PFSK-1 (cell line): ENCODE measurements at regions not wholly inside any gene's neighbourhood (a gene's known extent, or its start where the extent isn't known, plus 50 kb on each side); places are given as distances from the start of the nearest gene placed in this dataset.

ENCODE experiments used
- POLR2AphosphoS5 ChIP-seq: IDR thresholded peaks from 2 replicates; pipeline ENCODE4 v1.6.1; 2012; ENCODE audit warnings: low read depth, mild to moderate bottlenecking, control low read depth, low read length, moderate library complexity
- SIN3A ChIP-seq: IDR thresholded peaks from 2 replicates; pipeline ENCODE4 v1.6.1; 2012; ENCODE audit warnings: mild to moderate bottlenecking, low read length, moderate library complexity, borderline replicate concordance; ENCODE audit not compliant: insufficient read depth
- TAF1 ChIP-seq: IDR thresholded peaks from 2 replicates; pipeline ENCODE4 v1.6.1; 2012; ENCODE audit warnings: low read length, control low read depth, borderline replicate concordance; ENCODE audit not compliant: insufficient read depth
- TF ChIP-seq, protein P1 (sequence below), 2 experiments: IDR thresholded peaks; 2 replicates each; pipeline versions ENCODE4 v1.6.1 to v1.8.0; 2011 to 2012; ENCODE audit warnings: low read depth in 2 of 2, low read length in 2 of 2, control low read depth in 1 of 2, inconsistent platforms in 1 of 2, mild to moderate bottlenecking in 1 of 2, moderate library complexity in 1 of 2; ENCODE audit not compliant: insufficient read depth in 1 of 2

GRCh38 chr4:3648731-3649130 is 116.5 kb upstream of the LRPAP1 start:
- TF ChIP-seq SIN3A (no peak), TAF1 (no peak), POLR2AphosphoS5 (no peak)
- TF ChIP-seq, protein P1, sequence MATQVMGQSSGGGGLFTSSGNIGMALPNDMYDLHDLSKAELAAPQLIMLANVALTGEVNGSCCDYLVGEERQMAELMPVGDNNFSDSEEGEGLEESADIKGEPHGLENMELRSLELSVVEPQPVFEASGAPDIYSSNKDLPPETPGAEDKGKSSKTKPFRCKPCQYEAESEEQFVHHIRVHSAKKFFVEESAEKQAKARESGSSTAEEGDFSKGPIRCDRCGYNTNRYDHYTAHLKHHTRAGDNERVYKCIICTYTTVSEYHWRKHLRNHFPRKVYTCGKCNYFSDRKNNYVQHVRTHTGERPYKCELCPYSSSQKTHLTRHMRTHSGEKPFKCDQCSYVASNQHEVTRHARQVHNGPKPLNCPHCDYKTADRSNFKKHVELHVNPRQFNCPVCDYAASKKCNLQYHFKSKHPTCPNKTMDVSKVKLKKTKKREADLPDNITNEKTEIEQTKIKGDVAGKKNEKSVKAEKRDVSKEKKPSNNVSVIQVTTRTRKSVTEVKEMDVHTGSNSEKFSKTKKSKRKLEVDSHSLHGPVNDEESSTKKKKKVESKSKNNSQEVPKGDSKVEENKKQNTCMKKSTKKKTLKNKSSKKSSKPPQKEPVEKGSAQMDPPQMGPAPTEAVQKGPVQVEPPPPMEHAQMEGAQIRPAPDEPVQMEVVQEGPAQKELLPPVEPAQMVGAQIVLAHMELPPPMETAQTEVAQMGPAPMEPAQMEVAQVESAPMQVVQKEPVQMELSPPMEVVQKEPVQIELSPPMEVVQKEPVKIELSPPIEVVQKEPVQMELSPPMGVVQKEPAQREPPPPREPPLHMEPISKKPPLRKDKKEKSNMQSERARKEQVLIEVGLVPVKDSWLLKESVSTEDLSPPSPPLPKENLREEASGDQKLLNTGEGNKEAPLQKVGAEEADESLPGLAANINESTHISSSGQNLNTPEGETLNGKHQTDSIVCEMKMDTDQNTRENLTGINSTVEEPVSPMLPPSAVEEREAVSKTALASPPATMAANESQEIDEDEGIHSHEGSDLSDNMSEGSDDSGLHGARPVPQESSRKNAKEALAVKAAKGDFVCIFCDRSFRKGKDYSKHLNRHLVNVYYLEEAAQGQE (IDR thresholded peaks at IDR 0.05; ENCODE audit: insufficient read depth in 1 of 2, low read depth in 2 of 2, low read length in 2 of 2): no peak
